ENCODE measurements at regions not wholly inside any gene's neighbourhood (a gene's known extent, or its start where the extent isn't known, plus 50 kb on each side); places are given as distances from the start of the nearest gene placed in this dataset.

DNA sequence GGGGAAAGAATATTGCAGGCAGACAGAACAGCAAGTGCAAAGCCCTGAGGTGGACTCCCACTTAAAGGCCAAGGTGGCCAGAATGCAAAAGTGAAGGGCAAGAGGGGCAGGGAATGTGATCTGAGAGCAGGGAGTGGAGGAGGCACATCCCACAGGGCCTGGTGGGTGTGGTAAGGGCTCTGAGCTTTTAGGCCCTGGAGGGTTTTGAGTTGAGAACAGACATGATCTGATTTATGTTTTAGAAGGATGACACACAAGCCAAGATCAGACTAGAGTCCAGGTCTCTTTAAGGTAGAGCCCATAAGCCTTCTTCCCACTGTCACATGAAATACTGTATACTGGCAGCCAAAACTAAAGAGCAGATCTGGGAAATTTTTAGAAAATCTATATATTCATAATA is 162.5 kb downstream of the SLC38A4 start (continued):
- TF ChIP-seq, protein P1, sequence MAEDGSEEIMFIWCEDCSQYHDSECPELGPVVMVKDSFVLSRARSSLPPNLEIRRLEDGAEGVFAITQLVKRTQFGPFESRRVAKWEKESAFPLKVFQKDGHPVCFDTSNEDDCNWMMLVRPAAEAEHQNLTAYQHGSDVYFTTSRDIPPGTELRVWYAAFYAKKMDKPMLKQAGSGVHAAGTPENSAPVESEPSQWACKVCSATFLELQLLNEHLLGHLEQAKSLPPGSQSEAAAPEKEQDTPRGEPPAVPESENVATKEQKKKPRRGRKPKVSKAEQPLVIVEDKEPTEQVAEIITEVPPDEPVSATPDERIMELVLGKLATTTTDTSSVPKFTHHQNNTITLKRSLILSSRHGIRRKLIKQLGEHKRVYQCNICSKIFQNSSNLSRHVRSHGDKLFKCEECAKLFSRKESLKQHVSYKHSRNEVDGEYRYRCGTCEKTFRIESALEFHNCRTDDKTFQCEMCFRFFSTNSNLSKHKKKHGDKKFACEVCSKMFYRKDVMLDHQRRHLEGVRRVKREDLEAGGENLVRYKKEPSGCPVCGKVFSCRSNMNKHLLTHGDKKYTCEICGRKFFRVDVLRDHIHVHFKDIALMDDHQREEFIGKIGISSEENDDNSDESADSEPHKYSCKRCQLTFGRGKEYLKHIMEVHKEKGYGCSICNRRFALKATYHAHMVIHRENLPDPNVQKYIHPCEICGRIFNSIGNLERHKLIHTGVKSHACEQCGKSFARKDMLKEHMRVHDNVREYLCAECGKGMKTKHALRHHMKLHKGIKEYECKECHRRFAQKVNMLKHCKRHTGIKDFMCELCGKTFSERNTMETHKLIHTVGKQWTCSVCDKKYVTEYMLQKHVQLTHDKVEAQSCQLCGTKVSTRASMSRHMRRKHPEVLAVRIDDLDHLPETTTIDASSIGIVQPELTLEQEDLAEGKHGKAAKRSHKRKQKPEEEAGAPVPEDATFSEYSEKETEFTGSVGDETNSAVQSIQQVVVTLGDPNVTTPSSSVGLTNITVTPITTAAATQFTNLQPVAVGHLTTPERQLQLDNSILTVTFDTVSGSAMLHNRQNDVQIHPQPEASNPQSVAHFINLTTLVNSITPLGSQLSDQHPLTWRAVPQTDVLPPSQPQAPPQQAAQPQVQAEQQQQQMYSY (CRISPR knock-in tag; IDR thresholded peaks at IDR 0.05): no peak
- TF ChIP-seq, protein P2, sequence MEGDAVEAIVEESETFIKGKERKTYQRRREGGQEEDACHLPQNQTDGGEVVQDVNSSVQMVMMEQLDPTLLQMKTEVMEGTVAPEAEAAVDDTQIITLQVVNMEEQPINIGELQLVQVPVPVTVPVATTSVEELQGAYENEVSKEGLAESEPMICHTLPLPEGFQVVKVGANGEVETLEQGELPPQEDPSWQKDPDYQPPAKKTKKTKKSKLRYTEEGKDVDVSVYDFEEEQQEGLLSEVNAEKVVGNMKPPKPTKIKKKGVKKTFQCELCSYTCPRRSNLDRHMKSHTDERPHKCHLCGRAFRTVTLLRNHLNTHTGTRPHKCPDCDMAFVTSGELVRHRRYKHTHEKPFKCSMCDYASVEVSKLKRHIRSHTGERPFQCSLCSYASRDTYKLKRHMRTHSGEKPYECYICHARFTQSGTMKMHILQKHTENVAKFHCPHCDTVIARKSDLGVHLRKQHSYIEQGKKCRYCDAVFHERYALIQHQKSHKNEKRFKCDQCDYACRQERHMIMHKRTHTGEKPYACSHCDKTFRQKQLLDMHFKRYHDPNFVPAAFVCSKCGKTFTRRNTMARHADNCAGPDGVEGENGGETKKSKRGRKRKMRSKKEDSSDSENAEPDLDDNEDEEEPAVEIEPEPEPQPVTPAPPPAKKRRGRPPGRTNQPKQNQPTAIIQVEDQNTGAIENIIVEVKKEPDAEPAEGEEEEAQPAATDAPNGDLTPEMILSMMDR (IDR thresholded peaks at IDR 0.05): no peak

DNA sequence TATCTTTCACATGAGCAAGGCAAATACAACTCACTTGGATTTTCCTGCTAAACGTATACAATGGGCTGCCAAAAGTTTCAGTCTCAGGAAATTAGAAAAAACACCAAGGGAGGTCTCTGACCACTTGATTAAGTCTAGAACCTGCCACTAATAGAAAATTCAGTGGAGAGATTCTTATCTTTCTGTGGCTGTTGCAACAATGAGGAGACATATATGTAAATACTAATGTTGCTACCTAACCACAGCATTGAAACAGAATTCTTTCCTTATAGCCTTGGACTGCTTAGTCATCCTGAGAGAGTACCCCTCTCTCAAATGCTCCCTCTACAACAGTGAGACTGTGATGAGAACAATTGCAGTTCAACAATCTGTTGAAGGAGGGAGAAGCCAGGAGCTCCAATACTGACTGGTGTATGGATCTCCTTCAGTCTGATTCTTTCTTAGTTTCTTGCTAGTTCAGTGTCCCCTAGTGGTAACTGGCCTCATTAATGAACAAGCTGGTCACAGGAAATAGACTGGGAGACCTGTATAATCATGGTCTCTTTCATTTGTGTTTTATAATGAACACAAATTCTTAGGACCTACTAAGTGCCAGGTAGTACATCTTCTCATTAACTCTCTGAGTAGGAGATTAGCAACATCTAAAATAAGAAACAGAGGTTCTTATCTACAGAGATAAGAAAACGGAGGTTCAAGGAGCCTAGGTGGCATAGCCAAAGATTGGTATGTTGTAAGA is 164.5 kb downstream of the SLC38A4 start:
- POLR2A ChIA-PET: interaction anchor here (0.7 to 1.6 kb wide), 4 partner anchors 277 to 363 kb away, joined by 3 to 6 read pairs (median 4); no protein-coding TSS in a partner anchor
- Mint-ChIP-seq H3K9me3 (no peaks in the 10 kb centered on the region), H3K4me1 (peaks cover 53% of the 10 kb centered on the region), H3K27me3 (ENCODE audit: low read depth) (no peaks in the 10 kb centered on the region), H3K36me3 (no peaks in the 10 kb centered on the region), H3K4me3 (no peak overlapping the region), H3K27ac (peak overlapping the region; percentile 84)
- CTCF ChIA-PET: interaction anchor here (0.5 to 1.8 kb wide), 24 partner anchors 9 to 670 kb away, joined by 3 to 13 read pairs (median 4); partner anchors contain the start of gene SLC38A2
- ATAC-seq: peak; percentile 93
- no peak for DNase-seq (ENCODE audit: low spot score)
- TF ChIP-seq, protein P3, sequence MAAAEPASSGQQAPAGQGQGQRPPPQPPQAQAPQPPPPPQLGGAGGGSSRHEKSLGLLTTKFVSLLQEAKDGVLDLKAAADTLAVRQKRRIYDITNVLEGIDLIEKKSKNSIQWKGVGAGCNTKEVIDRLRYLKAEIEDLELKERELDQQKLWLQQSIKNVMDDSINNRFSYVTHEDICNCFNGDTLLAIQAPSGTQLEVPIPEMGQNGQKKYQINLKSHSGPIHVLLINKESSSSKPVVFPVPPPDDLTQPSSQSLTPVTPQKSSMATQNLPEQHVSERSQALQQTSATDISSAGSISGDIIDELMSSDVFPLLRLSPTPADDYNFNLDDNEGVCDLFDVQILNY (CRISPR knock-in tag; IDR thresholded peaks at IDR 0.05): no peak
- TF ChIP-seq GABPB1 (CRISPR knock-in tag; IDR thresholded peaks at IDR 0.05): 0 out of 2 replicates have a peak, but pooled peaks have one; percentile 16
- TF ChIP-seq, protein P2 (IDR thresholded peaks at IDR 0.05): peak; percentile 27; the same call in 1 of the 2 replicates

DNA sequence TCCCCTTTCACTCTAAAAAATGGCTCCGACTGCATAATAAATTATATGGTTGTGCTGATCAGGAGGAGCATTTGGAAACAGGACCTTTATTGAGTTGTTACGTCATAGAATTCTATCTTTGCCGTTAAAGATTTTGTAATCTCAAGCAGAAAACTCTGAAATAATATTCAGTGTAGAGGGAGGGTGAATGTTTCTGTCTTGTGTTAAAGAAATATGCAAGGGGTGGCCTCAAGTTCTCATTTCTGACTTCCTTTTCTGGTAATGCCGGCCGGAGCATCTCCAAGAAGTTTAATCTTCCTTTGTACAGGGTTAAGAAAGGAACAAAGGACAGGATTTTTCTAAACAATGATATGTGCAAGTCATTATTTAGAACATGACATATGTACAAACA is 165.1 kb downstream of the SLC38A4 start:
- CTCF ChIA-PET: interaction anchor here (0.5 to 1.8 kb wide), 24 partner anchors 9 to 670 kb away, joined by 3 to 13 read pairs (median 4); partner anchors contain the start of gene SLC38A2
- Mint-ChIP-seq H3K4me1 (peaks cover 52% of the 10 kb centered on the region), H3K36me3 (no peaks in the 10 kb centered on the region), H3K27ac (peak overlapping the region; percentile 16; the same call in 1 of the 2 replicates), H3K9me3 (no peaks in the 10 kb centered on the region), H3K4me3 (no peak overlapping the region), H3K27me3 (ENCODE audit: low read depth) (no peaks in the 10 kb centered on the region)
- DNase-seq (ENCODE audit: low spot score) (no peak), ATAC-seq (no peak)
- POLR2A ChIA-PET: interaction anchor here (1.1 to 1.6 kb wide), 2 partner anchors 277 to 289 kb away, joined by 4 to 6 read pairs; no protein-coding TSS in a partner anchor
- TF ChIP-seq, protein P4, sequence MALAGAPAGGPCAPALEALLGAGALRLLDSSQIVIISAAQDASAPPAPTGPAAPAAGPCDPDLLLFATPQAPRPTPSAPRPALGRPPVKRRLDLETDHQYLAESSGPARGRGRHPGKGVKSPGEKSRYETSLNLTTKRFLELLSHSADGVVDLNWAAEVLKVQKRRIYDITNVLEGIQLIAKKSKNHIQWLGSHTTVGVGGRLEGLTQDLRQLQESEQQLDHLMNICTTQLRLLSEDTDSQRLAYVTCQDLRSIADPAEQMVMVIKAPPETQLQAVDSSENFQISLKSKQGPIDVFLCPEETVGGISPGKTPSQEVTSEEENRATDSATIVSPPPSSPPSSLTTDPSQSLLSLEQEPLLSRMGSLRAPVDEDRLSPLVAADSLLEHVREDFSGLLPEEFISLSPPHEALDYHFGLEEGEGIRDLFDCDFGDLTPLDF (CRISPR knock-in tag; IDR thresholded peaks at IDR 0.05): no peak
- TF ChIP-seq ZNF121 (CRISPR knock-in tag; IDR thresholded peaks at IDR 0.05): no peak
- no peak for TF ChIP-seq RELA (CRISPR knock-in tag; IDR thresholded peaks at IDR 0.05; ENCODE audit: borderline replicate concordance)
- TF ChIP-seq SOX15 (CRISPR knock-in tag; IDR thresholded peaks at IDR 0.05): no peak
- TF ChIP-seq, protein P5, sequence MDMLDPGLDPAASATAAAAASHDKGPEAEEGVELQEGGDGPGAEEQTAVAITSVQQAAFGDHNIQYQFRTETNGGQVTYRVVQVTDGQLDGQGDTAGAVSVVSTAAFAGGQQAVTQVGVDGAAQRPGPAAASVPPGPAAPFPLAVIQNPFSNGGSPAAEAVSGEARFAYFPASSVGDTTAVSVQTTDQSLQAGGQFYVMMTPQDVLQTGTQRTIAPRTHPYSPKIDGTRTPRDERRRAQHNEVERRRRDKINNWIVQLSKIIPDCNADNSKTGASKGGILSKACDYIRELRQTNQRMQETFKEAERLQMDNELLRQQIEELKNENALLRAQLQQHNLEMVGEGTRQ (CRISPR knock-in tag; IDR thresholded peaks at IDR 0.05): no peak
- no peak for TF ChIP-seq SMAD4 (CRISPR knock-in tag; IDR thresholded peaks at IDR 0.05)
- TF ChIP-seq TEAD1 (CRISPR knock-in tag; IDR thresholded peaks at IDR 0.05): no peak
- TF ChIP-seq NFATC4 (CRISPR knock-in tag; IDR thresholded peaks at IDR 0.05): no peak
- no peak for TF ChIP-seq ZNF317 (CRISPR knock-in tag; IDR thresholded peaks at IDR 0.05; ENCODE audit: borderline replicate concordance, low read depth)

Data from WTC11 (cell line).